D721Med (cell line): ENCODE measurements at regions not wholly inside any gene's neighbourhood (a gene's known extent, or its start where the extent isn't known, plus 50 kb on each side); places are given as distances from the start of the nearest gene placed in this dataset.
"Not testable (repeated sequence)": the region's sequence is repeated elsewhere in the genome, so short reads cannot be mapped to it uniquely, and the experiment has no call there.

Source experiments
- DNase-seq: peaks from one replicate; pipeline ENCODE4 v3.0.0; 2011; ENCODE audit warnings: low spot score; ENCODE audit not compliant: insufficient read length
- FAIRE-seq: peaks from 2 replicates; lab custom pipeline; 2011; peaks lifted over from hg19 to GRCh38; lab: Jason Lieb, UNC
- TF ChIP-seq, protein P1 (sequence below): IDR thresholded peaks from 2 replicates; pipeline ENCODE4 v1.5.1; 2012; ENCODE audit warnings: mild to moderate bottlenecking, control low read depth; ENCODE audit not compliant: insufficient read depth; ENCODE audit errors: missing control alignments

DNA sequence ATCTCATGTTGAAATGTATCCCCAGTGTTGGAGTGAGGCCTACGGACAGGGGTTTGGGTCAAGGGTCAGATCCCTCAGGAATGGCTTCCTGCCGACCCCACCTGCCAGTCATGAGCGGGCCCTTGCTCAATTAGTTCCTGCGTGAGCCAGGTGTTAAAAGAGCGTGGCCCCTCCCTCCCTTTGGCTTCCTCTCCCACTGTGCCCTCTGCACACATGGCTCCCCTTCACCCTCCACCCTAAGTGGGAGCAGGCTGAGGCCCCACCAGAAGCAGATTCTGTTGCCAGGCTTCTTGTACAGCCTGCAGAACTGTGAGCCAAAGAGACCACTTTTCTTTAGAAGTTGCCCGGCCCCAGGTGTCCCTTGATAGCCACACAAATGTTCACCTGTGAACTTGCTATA lies 193.3 kb downstream of the NPIPB11 start:
- FAIRE-seq, DNase-seq: not testable (repeated sequence)

DNA sequence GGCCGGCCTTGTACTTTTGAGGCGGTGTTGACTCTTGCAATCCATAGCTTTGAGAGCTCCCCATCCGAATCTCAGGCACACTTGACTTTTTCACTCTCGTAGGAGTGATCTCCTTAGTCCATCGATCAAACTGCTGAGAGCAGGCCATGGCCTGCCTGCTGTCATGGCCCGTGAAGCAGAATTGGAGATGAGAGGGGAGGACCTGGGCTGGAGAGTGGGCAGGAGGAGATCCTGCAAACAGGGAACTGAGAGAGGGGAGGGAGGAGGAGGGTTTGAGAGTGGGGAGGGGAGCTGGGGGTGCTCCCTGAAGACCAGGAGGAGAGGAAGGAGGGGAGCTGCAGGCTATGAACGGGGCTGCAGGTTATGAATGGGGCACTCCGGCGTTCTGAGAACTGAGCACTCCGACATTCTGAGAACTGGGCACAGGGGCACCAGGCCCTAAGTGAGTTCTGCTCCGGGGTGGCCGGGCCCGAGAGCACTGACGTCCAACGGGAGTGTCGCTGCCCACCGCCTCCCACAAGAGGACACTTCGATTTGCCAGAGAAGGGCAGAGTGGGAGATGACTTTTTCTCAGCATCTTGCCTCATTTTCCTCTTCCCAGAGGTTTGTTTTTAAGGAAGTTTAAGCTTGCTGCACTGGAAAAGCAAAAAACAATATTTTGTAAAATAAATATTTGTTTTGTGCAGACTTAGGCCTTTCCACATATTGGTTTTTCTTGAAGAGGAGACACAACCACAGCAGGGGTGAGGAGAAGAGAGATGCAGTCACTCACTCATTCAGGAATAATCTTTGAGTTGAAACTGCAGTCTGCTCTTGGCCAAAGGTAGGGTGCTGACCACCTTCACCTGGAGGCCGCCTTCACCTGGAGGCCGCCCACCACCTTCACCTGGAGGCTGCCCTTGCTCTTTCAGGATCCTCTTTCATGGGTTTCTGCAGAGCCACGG lies 194.2 kb downstream of the NPIPB11 start:
- not testable (repeated sequence) for DNase-seq, FAIRE-seq

DNA sequence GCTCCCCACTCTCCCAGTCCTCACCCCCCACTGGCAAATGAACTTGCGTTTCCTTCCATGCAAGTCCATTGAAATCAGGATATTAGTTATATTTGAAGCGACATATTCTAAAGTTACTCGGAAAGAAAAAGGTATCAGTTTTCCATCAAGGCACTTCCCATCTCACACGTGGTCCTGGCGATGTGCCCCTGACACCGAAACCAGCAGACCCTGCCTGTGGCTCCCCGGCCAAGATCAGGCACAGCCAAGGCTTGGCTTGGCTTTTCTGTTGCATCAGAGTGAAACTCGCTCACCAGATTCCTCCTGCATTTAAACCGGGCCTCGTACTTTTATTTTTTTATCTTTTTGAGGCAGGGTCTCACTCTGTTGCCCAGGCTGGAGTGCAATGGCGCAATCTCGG lies 195.1 kb downstream of the NPIPB11 start:
- DNase-seq, FAIRE-seq: not testable (repeated sequence)

DNA sequence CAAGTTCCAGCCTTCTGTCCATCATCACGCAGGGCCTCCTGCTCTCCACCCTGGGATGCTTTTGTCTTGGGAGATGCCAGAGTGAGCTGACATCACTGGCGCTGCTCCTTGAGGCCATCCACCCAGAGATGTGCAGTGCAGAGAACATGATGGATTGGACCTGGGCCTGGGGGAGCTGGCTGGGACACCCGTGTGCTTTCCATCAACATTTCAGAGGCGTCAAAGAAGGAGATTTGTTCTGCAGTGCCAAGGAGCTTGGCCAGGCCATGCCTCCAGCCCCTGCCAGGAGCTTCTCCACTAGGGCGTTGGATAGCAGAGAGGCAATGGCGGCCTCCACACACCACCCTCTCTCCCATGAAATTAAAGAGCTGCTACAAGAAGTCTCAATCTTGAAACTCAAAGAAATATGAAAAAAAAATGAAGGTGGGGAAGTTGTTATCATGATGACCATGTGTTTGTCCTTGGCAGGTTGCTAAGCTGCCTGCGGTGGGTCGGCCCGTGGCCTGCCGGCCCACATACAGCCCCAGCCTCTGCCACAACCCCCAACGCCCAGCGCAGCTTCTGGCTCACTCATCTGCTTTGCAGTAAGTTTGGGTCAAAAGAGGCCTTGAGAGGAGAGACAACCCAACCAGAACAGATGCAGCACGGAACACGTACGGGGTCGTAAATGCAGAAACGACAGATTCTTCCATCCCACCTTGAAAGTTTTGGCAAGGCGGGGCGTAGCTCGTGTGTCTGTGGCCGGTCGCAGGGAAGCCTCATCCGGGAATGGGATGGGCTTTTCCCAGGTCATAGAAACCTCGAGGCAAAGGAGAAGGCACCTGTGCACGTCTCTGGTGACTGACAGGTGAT lies 196.0 kb downstream of the NPIPB11 start:
- FAIRE-seq, DNase-seq: not testable (repeated sequence)

DNA sequence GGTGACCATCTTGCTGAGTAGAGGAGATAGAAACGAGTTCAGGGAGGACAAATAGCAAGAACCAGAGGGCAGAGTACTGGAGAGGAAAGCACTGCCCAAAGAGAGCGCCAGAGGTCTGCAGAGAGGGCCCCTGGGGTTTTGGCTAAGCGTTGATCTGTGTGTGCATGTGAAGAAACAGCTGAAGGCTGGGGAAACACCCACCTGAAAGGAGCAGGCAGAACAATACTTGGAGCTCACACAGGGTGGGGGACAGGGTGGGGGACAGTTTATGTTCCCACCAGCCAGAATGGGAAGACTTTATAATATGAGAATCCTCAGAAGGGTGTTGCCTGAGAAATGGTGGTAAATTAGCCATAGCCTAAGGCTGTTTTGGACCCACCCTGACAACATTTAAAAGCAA lies 200.4 kb downstream of the NPIPB11 start:
- FAIRE-seq, DNase-seq: not testable (repeated sequence)

DNA sequence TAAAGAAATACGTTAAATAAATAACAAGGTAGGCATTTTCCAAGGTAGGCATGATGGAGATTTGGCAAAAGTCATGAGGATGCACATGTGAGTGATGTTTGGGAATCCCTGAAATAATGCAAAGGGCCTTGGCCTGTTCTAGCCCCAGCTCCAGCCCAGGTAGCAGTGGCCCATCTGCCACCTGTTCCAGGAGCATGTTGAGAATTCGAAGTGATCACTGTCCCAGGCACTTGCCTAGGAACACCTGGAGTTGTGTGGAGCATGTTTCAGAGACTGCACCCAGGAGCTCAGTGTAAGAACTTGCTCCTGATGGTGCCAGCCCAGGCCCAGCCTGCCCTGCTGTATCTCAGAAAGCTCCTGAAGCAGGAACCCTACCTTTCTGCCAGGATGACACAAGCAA lies 201.4 kb downstream of the NPIPB11 start:
- DNase-seq, FAIRE-seq: not testable (repeated sequence)

DNA sequence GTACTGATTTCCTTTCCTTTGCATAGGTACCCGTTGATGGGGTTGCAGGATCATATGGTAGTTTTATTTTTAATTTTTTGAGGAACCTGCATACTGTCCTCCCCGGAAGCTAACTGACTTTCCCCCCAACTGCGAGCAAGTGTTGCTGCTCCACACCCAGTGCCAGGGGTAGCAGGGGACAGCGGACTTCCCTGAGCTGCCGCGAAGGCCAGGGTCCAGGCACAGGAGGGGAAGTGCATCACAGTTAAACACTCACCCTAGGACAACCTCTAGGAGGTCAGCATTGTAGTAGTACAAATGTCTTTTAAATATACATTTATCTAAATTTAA lies 201.7 kb downstream of the NPIPB11 start:
- TF ChIP-seq, protein P1, sequence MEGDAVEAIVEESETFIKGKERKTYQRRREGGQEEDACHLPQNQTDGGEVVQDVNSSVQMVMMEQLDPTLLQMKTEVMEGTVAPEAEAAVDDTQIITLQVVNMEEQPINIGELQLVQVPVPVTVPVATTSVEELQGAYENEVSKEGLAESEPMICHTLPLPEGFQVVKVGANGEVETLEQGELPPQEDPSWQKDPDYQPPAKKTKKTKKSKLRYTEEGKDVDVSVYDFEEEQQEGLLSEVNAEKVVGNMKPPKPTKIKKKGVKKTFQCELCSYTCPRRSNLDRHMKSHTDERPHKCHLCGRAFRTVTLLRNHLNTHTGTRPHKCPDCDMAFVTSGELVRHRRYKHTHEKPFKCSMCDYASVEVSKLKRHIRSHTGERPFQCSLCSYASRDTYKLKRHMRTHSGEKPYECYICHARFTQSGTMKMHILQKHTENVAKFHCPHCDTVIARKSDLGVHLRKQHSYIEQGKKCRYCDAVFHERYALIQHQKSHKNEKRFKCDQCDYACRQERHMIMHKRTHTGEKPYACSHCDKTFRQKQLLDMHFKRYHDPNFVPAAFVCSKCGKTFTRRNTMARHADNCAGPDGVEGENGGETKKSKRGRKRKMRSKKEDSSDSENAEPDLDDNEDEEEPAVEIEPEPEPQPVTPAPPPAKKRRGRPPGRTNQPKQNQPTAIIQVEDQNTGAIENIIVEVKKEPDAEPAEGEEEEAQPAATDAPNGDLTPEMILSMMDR, result no peak
- DNase-seq (no peak), FAIRE-seq (no peak)

DNA sequence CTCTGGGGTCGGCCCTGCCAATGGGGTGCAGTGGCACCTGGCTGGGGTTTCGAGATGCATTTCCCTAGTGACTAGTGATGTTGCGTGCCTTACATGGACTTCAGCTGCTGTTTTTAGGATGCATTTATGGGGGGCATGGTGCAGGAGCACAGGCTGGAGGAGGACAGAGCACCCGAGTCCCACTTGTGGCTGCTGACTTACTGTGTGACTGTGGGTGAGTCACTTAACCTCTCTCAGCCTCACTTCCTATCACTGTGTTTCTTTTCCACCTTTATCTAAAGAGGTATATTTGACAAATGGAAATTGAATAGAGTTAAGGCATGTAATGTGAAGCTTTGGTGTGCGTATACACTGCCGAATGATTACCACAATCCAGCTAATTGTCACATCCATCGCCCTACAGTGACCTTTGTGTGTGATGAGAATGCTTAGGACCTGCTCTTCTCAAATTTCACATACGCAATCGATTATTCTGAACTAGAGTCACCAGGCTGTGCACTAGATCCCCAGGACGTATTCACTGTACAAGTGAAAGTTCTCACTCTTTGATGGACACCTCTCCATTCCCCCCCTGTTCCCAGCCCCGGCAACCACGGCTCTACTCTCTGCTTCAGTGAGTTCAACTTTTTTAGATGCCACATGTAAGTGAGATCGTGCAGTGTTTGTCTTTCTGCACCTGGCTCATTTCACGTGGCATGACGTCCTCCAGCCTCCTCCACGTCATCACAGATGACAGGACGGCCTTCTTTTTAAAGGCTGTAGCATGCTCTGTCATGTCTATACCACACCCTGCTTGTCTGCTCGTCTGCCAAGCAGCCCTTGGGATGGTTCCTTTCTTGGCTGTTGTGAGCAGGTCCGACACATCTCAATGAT lies 202.3 kb downstream of the NPIPB11 start:
- FAIRE-seq, result not testable (repeated sequence)

DNA sequence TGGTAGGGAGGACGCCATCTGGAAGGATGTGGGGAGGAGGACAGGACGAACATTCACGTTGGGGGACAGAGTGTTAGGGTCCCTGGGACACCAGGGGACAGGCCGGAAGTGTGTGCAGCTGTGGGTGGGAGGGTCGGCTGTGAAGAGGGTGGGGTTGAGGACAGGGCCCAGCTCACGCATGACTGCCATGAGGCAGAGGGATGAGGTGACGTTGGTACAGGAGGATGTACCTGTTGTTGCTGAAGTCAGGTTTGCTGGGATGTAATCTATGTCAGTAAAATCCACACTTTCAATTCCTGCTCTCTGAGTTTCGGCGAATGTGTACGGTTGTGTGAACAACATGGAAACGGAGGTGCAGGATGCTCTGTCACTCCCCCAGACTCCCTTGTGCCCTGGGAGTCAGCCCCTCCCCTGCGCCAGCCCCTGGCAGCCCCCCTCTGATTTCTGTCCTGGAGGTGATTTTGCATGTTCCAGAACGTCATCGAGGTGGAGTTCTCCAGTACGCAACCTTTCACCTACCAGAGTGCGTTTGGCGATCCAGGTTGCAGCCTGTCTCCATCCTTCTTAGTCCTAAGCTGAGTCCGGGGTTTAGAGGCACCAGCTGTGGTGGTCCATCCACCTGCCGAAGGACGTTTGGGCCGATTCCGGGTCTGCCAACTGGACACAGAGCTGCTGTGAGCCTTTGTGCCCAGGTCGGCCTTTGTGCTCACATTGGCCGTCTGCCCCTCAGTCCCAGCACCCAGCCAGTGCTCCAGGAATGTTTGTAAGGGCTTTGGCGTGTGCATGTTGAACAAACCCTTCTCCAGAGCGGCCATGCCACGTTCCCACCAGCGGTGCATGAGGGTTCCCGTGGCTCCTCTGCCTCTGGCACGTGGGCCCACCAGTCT lies 203.2 kb downstream of the NPIPB11 start:
- DNase-seq, FAIRE-seq: not testable (repeated sequence)

More for the DNA sequence above, 202.3 kb downstream of the NPIPB11 start:
- not testable (repeated sequence) for DNase-seq

DNA sequence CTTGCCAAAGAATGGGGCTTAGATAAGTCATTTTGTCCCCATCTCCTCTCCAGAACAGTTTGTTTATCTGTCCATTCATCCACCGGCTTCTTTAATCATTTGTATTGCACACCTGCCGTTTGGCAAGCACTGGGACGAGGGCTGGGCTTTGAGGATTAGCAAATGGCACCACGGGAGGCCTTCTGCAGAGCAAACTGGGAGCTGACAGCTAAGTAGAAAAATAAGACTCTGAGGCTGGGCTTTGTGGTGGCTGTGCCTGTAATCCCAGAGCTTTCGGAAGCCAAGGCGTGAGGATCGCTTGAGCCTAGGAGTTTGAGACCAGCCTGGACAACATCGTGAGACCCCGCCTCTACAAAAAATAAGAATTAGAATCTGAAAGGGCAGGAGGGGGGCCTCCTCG lies 203.9 kb downstream of the NPIPB11 start:
- not testable (repeated sequence) for DNase-seq, FAIRE-seq

DNA sequence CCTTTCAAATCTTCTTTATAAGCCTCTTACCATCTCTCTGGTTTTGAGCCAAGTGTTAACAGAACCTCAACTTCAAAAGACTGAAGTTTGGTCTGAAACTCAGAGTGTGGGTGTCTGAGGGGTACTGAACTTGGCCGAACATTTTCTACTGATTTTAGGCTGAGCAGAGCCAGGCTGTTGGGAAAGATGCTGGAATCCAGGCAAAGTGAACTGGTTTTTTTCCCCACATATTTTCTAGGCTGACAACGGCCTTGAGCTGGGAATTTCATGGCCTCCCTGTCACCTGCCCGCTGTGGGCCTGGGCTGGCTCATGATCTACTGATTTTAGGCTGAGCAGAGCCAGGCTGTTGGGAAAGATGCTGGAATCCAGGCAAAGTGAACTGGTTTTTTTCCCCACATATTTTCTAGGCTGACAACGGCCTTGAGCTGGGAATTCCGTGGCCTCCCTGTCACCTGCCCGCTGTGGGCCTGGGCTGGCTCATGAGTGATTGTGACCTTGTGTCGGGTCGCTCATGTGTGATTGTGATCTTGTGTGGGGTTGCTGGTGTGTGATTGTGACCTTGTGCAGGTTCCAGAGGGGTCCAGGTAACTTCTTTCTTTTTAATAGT lies 204.4 kb downstream of the NPIPB11 start:
- DNase-seq, FAIRE-seq: not testable (repeated sequence)

DNA sequence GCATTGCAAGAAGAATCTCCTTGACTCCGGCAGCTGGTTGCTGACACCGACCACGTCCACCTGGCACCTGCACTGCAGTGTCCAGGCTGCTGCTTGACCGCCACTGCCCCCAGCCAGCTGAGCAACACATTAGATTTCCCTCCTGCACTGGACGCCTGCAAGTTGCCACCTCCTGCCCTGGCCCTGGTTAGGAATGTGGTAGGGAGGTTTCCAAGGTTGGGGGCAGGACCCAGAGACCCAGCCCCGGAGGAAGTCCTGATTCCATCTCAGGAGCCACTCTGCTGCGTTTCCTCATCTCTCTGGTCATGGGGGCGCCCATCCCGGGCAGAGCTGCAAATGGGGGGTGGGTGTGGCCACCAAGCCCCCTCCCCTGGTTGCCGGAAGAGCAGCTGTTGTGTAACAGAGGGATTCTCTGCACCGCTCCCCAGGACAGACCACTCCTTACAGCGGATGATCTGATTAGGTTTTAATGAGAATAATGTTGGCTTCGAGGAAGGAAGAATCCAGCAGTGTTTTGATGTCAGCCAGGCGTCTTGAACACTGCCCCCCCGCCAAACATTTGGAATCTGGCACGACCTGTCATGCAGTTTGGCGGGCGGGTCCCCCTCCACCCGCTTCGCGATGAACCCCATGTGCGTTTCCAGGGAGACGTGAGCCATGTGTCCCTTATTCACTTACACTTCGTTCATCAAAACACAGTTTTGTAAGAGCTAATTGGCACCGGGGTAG lies 205.1 kb downstream of the NPIPB11 start:
- FAIRE-seq, DNase-seq: not testable (repeated sequence)

DNA sequence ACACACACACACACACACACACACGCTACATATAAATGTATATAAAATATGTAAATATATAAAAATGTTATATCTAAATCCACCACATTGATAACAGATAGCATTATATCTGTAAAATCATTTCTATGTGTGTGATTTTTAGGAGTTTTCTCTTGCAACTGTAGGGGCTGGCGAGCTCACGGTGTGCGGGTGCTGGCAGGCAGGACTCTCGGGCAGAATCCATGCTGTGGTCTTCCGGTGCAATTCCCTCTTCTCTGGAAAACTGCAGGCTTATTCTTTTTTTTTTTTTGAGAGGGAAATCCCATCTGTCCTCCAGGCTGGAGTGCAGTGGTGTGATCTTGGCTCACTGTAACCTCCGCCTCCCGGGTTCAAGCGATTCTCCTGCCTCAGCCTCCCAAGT lies 205.8 kb downstream of the NPIPB11 start:
- not testable (repeated sequence) for DNase-seq, FAIRE-seq

DNA sequence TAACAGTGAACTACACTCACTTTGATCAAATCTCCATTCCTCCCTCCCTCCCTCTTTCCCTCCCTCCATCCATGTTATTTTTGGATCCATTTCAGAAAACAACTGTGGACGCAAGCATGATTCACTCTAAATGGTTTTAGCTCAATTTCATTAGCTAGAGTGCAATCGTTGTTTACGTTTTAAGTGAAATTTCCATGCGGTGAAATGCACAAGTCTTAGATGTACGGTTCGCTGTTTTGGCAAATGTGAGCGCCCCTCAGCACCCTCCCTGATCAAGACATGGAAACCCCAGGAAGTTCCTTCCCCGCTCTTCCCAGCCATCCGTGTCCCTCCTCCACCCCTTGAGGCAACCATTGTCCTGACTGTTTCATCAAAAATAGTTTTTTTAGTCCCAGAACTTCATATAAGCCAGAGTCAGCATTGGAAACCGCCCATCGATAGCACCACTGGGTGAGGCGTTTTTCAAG lies 206.3 kb downstream of the NPIPB11 start:
- not testable (repeated sequence) for DNase-seq, FAIRE-seq

DNA sequence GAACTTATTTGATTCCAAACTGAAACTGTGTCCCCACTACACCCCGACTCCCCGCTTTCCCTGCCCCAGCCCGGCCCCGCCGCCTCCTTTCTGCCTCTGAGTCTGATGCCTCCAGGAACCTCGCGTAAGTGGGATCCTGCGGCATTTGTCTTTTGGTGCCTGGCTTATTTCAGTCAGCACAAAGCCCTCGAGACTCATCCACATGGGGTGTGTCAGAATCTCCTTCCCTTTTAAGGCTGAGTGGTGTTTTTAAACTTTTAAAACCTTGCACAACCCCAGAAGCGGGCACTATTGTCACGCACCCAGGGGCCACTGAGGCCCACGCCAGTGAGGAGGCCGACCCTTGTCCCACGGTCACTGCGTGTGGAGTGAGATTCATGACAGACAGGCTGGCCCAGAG lies 206.9 kb downstream of the NPIPB11 start:
- FAIRE-seq, DNase-seq: not testable (repeated sequence)
